ENCODE measurements at regions not wholly inside any gene's neighbourhood (a gene's known extent, or its start where the extent isn't known, plus 50 kb on each side); places are given as distances from the start of the nearest gene placed in this dataset.
"Not testable (repeated sequence)": the region's sequence is repeated elsewhere in the genome, so short reads cannot be mapped to it uniquely, and the experiment has no call there.

- DNase-seq (ENCODE audit: low read depth in 1 of 2, low spot score in 1 of 2); H3K4me3 ChIP-seq; H3K27ac ChIP-seq; H3K4me1 ChIP-seq (ENCODE audit: low read depth); H3K9me3 ChIP-seq (ENCODE audit: low read depth); H3K27me3 ChIP-seq; H3K36me3 ChIP-seq: not testable (repeated sequence)
Measured at GRCh38 chr2:87674729-87675128, 73.2 kb upstream of the PLGLB2 start.

GRCh38 chr2:87675487-87675886, 72.4 kb upstream of the PLGLB2 start:
- not testable (repeated sequence) for H3K4me3 ChIP-seq; H3K27me3 ChIP-seq; DNase-seq (ENCODE audit: low read depth in 1 of 2, low spot score in 1 of 2); H3K4me1 ChIP-seq (ENCODE audit: low read depth); H3K36me3 ChIP-seq; H3K27ac ChIP-seq; H3K9me3 ChIP-seq (ENCODE audit: low read depth)

DNA sequence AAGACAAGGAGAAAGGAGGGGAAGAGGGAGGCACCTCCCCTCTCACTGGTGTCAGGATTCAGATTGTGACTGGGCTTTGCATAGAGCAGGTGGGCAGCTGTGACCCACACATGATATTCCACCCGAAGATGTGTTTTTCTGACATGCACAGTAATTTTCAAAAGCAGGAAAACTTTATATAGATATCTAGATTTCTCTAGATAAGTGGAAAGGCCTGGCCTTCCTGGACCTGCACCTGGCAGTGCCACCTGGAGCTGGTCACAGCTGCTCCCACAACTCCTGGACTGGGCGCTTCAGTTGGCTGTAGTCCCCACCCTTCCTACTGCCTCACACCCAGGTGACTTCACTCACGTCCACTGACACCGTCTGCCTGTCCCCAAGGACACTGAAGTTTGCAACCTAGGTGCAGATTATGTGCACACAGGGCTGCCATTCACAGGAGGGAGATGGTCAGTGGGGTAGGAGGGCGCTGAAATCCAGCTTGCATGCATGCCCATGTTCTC, 70.4 kb upstream of the PLGLB2 start:
- not testable (repeated sequence) for H3K27me3 ChIP-seq; H3K27ac ChIP-seq; H3K36me3 ChIP-seq; H3K4me1 ChIP-seq (ENCODE audit: low read depth); H3K9me3 ChIP-seq (ENCODE audit: low read depth); H3K4me3 ChIP-seq; DNase-seq (ENCODE audit: low read depth in 1 of 2, low spot score in 1 of 2)

- not testable (repeated sequence) for H3K4me3 ChIP-seq; DNase-seq (ENCODE audit: low read depth in 1 of 2, low spot score in 1 of 2); H3K36me3 ChIP-seq; H3K27ac ChIP-seq; H3K9me3 ChIP-seq (ENCODE audit: low read depth); H3K27me3 ChIP-seq; H3K4me1 ChIP-seq (ENCODE audit: low read depth)
Measured at GRCh38 chr2:87678742-87679173, 69.1 kb upstream of the PLGLB2 start.

GRCh38 chr2:87679950-87680349, 67.9 kb upstream of the PLGLB2 start:
- not testable (repeated sequence) for DNase-seq (ENCODE audit: low read depth in 1 of 2, low spot score in 1 of 2); H3K4me1 ChIP-seq (ENCODE audit: low read depth); H3K4me3 ChIP-seq; H3K27ac ChIP-seq; H3K27me3 ChIP-seq; H3K36me3 ChIP-seq; H3K9me3 ChIP-seq (ENCODE audit: low read depth)

DNA sequence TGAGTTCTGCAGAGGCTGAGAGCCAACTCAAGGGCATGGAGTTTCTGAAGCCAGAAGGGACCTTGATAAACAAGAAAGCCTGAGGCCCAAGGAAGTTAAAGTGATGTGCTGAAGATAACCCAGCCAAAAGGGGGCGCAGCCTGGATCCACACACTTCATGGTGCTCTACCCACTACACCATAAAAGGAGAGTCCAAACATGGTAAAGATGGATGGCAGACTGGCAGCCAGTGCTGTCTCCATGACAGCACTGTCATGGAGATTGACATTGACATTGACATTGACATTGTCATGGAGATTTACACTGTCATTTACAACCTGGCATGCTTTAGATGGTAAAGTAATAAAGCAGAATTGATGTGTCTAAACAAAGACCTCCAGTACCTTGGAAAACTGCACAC, 67.2 kb upstream of the PLGLB2 start:
- not testable (repeated sequence) for H3K36me3 ChIP-seq; H3K4me3 ChIP-seq; H3K4me1 ChIP-seq (ENCODE audit: low read depth); H3K27ac ChIP-seq; H3K27me3 ChIP-seq; H3K9me3 ChIP-seq (ENCODE audit: low read depth); DNase-seq (ENCODE audit: low read depth in 1 of 2, low spot score in 1 of 2)

GRCh38 chr2:87683451-87683850, 64.4 kb upstream of the PLGLB2 start:
- not testable (repeated sequence) for H3K9me3 ChIP-seq (ENCODE audit: low read depth); H3K27me3 ChIP-seq; H3K36me3 ChIP-seq; H3K27ac ChIP-seq; H3K4me3 ChIP-seq; H3K4me1 ChIP-seq (ENCODE audit: low read depth)
- peak in 1 of 2 donors; percentile 87 for DNase-seq (ENCODE audit: low read depth in 1 of 2, low spot score in 1 of 2)
- TF ChIP-seq, protein P1, sequence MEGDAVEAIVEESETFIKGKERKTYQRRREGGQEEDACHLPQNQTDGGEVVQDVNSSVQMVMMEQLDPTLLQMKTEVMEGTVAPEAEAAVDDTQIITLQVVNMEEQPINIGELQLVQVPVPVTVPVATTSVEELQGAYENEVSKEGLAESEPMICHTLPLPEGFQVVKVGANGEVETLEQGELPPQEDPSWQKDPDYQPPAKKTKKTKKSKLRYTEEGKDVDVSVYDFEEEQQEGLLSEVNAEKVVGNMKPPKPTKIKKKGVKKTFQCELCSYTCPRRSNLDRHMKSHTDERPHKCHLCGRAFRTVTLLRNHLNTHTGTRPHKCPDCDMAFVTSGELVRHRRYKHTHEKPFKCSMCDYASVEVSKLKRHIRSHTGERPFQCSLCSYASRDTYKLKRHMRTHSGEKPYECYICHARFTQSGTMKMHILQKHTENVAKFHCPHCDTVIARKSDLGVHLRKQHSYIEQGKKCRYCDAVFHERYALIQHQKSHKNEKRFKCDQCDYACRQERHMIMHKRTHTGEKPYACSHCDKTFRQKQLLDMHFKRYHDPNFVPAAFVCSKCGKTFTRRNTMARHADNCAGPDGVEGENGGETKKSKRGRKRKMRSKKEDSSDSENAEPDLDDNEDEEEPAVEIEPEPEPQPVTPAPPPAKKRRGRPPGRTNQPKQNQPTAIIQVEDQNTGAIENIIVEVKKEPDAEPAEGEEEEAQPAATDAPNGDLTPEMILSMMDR (IDR thresholded peaks at IDR 0.05; ENCODE audit: low read depth, low read length): peak; percentile 24

DNA sequence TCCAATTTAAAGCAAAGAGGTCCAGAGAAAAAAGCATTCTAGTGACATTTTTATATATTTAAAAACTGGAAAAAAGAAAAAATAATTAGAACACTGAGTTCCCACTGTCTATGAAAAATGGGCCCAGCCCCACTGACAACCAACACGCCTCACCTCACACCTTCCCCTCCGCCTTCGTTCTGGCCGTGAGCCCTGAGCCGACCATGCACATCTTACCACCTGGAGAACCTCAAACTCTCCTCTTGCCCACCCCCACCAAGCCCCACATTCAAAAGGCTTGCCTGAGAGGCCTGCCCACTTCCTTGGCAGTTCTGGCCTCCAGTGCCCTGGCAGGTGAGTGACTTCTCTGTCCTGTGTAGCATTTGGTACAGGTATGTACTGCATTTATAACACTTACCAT, 63.9 kb upstream of the PLGLB2 start:
- not testable (repeated sequence) for DNase-seq (ENCODE audit: low read depth in 1 of 2, low spot score in 1 of 2)

GRCh38 chr2:87685558-87685957, 62.3 kb upstream of the PLGLB2 start:
- H3K9me3 ChIP-seq (ENCODE audit: low read depth); H3K27me3 ChIP-seq; H3K36me3 ChIP-seq; H3K27ac ChIP-seq; DNase-seq (ENCODE audit: low read depth in 1 of 2, low spot score in 1 of 2); H3K4me3 ChIP-seq; H3K4me1 ChIP-seq (ENCODE audit: low read depth): not testable (repeated sequence)

More for the DNA sequence above, 63.9 kb upstream of the PLGLB2 start:
- H3K9me3 ChIP-seq (ENCODE audit: low read depth); H3K27ac ChIP-seq; H3K36me3 ChIP-seq; H3K4me3 ChIP-seq; H3K27me3 ChIP-seq; H3K4me1 ChIP-seq (ENCODE audit: low read depth): not testable (repeated sequence)

- H3K4me3 ChIP-seq; H3K36me3 ChIP-seq; H3K27me3 ChIP-seq; H3K27ac ChIP-seq; H3K9me3 ChIP-seq (ENCODE audit: low read depth); DNase-seq (ENCODE audit: low read depth in 1 of 2, low spot score in 1 of 2); H3K4me1 ChIP-seq (ENCODE audit: low read depth): not testable (repeated sequence)
Measured at GRCh38 chr2:87686873-87687549, 60.9 kb upstream of the PLGLB2 start.

GRCh38 chr2:87687550-87688270, 60.2 kb upstream of the PLGLB2 start:
- H3K27me3 ChIP-seq; H3K9me3 ChIP-seq (ENCODE audit: low read depth); H3K4me3 ChIP-seq; H3K27ac ChIP-seq; H3K36me3 ChIP-seq; H3K4me1 ChIP-seq (ENCODE audit: low read depth): not testable (repeated sequence)
- peak in 1 of 2 donors; percentile 9 for DNase-seq (ENCODE audit: low read depth in 1 of 2, low spot score in 1 of 2)

- not testable (repeated sequence) for H3K27ac ChIP-seq; H3K9me3 ChIP-seq (ENCODE audit: low read depth); H3K4me1 ChIP-seq (ENCODE audit: low read depth); H3K4me3 ChIP-seq; H3K36me3 ChIP-seq; DNase-seq (ENCODE audit: low read depth in 1 of 2, low spot score in 1 of 2); H3K27me3 ChIP-seq
Measured at GRCh38 chr2:87691899-87692592, 55.8 kb upstream of the PLGLB2 start.

- H3K36me3 ChIP-seq; H3K4me3 ChIP-seq; DNase-seq (ENCODE audit: low read depth in 1 of 2, low spot score in 1 of 2); H3K4me1 ChIP-seq (ENCODE audit: low read depth); H3K27me3 ChIP-seq; H3K9me3 ChIP-seq (ENCODE audit: low read depth); H3K27ac ChIP-seq: not testable (repeated sequence)
Measured at GRCh38 chr2:87692914-87693313, 55.0 kb upstream of the PLGLB2 start.
